ENCODE measurements at regions not wholly inside any gene's neighbourhood (a gene's known extent, or its start where the extent isn't known, plus 50 kb on each side); places are given as distances from the start of the nearest gene placed in this dataset.

DNA sequence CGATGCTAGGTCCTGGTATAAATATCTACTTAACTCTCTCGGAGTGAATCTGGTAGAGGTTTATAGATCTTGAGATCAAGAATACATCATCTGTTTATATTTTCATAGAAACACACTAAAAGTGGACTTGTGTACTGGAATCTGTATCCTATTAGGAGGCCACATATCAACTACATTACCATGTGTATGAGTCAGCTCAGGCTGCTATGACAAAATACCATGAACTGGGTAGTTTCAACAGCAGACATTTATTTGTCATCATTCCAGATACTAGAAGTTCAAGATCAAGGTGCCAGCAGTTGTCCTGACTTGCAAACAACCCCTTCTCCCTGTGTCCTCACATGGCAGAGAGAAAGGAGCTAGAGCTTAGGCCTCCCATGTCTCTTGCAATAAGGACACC lies 113.9 kb upstream of the PFKP start:
- TF ChIP-seq, protein P1, sequence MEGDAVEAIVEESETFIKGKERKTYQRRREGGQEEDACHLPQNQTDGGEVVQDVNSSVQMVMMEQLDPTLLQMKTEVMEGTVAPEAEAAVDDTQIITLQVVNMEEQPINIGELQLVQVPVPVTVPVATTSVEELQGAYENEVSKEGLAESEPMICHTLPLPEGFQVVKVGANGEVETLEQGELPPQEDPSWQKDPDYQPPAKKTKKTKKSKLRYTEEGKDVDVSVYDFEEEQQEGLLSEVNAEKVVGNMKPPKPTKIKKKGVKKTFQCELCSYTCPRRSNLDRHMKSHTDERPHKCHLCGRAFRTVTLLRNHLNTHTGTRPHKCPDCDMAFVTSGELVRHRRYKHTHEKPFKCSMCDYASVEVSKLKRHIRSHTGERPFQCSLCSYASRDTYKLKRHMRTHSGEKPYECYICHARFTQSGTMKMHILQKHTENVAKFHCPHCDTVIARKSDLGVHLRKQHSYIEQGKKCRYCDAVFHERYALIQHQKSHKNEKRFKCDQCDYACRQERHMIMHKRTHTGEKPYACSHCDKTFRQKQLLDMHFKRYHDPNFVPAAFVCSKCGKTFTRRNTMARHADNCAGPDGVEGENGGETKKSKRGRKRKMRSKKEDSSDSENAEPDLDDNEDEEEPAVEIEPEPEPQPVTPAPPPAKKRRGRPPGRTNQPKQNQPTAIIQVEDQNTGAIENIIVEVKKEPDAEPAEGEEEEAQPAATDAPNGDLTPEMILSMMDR (IDR thresholded peaks at IDR 0.05): no peak
- no peak for TF ChIP-seq EZH2 (IDR thresholded peaks at IDR 0.05; ENCODE audit: borderline replicate concordance, insufficient read depth, low read depth, low read length, poor library complexity, severe bottlenecking)

All from B cell (primary cell).